PFSK-1 (cell line): ENCODE measurements at regions not wholly inside any gene's neighbourhood (a gene's known extent, or its start where the extent isn't known, plus 50 kb on each side); places are given as distances from the start of the nearest gene placed in this dataset.

ENCODE experiments used
- FOXP2 ChIP-seq: optimal IDR thresholded peaks from 2 replicates; pipeline ENCODE3; 2011; ENCODE audit warnings: borderline replicate concordance, control low read depth, inconsistent platforms; ENCODE audit not compliant: insufficient read depth; ENCODE audit errors: extremely low read length, extremely low read depth
- POLR2AphosphoS5 ChIP-seq: IDR thresholded peaks from 2 replicates; pipeline ENCODE4 v1.6.1; 2012; ENCODE audit warnings: low read depth, mild to moderate bottlenecking, control low read depth, low read length, moderate library complexity
- SIN3A ChIP-seq: IDR thresholded peaks from 2 replicates; pipeline ENCODE4 v1.6.1; 2012; ENCODE audit warnings: mild to moderate bottlenecking, low read length, moderate library complexity, borderline replicate concordance; ENCODE audit not compliant: insufficient read depth
- TAF1 ChIP-seq: IDR thresholded peaks from 2 replicates; pipeline ENCODE4 v1.6.1; 2012; ENCODE audit warnings: low read length, control low read depth, borderline replicate concordance; ENCODE audit not compliant: insufficient read depth
- TF ChIP-seq, protein P1 (sequence below), 2 experiments: IDR thresholded peaks; 2 replicates each; pipeline versions ENCODE4 v1.6.1 to v1.8.0; 2011 to 2012; ENCODE audit warnings: low read depth in 2 of 2, low read length in 2 of 2, control low read depth in 1 of 2, inconsistent platforms in 1 of 2, mild to moderate bottlenecking in 1 of 2, moderate library complexity in 1 of 2; ENCODE audit not compliant: insufficient read depth in 1 of 2

- TF ChIP-seq FOXP2 (no peak), POLR2AphosphoS5 (no peak), SIN3A (no peak), TAF1 (no peak)
- TF ChIP-seq, protein P1, sequence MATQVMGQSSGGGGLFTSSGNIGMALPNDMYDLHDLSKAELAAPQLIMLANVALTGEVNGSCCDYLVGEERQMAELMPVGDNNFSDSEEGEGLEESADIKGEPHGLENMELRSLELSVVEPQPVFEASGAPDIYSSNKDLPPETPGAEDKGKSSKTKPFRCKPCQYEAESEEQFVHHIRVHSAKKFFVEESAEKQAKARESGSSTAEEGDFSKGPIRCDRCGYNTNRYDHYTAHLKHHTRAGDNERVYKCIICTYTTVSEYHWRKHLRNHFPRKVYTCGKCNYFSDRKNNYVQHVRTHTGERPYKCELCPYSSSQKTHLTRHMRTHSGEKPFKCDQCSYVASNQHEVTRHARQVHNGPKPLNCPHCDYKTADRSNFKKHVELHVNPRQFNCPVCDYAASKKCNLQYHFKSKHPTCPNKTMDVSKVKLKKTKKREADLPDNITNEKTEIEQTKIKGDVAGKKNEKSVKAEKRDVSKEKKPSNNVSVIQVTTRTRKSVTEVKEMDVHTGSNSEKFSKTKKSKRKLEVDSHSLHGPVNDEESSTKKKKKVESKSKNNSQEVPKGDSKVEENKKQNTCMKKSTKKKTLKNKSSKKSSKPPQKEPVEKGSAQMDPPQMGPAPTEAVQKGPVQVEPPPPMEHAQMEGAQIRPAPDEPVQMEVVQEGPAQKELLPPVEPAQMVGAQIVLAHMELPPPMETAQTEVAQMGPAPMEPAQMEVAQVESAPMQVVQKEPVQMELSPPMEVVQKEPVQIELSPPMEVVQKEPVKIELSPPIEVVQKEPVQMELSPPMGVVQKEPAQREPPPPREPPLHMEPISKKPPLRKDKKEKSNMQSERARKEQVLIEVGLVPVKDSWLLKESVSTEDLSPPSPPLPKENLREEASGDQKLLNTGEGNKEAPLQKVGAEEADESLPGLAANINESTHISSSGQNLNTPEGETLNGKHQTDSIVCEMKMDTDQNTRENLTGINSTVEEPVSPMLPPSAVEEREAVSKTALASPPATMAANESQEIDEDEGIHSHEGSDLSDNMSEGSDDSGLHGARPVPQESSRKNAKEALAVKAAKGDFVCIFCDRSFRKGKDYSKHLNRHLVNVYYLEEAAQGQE (IDR thresholded peaks at IDR 0.05; ENCODE audit: insufficient read depth in 1 of 2, low read depth in 2 of 2, low read length in 2 of 2): no peak
Measured at GRCh38 chr3:127339928-127340861, 52.3 kb upstream of the PRR20G start.

DNA sequence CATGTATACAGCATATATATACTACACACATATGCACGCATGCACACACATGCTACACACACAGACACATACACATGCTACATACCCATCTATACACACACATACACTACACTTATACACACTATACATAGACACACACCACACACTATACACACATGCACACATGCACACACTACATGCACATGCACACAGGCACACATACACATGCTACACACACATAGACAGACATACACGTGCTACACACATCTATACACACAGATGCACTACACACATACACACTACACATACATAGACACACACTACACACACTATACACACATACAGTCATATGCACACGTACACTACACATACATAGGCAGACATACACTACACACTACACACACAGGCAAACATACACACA lies 51.2 kb upstream of the PRR20G start:
- TF ChIP-seq SIN3A (no peak), TAF1 (no peak), POLR2AphosphoS5 (no peak), FOXP2 (no peak)
- TF ChIP-seq, protein P1 (IDR thresholded peaks at IDR 0.05; ENCODE audit: insufficient read depth in 1 of 2, low read depth in 2 of 2, low read length in 2 of 2): no peak

- no peak for TF ChIP-seq TAF1
- TF ChIP-seq POLR2AphosphoS5: no peak
- no peak for TF ChIP-seq FOXP2
- TF ChIP-seq, protein P1 (IDR thresholded peaks at IDR 0.05; ENCODE audit: insufficient read depth in 1 of 2, low read depth in 2 of 2, low read length in 2 of 2): no peak
Measured at GRCh38 chr3:127337911-127338531, 50.2 kb upstream of the PRR20G start.
